GM23338 (cell line): ENCODE measurements at regions not wholly inside any gene's neighbourhood (a gene's known extent, or its start where the extent isn't known, plus 50 kb on each side); places are given as distances from the start of the nearest gene placed in this dataset.

Source experiments
- ATAC-seq: fragments of 200-7000 bp; cut with Tn5 transposase; 3 replicates; pipeline ENCODE4 v1.9.1; 2020
- DNase-seq: peaks from one replicate; pipeline ENCODE4 v3.0.0-alpha.2; 2015; ENCODE audit warnings: low spot score
- H2AFZ ChIP-seq: fragments of 200-600 bp; sonication (generic); 2 replicates; pipeline ENCODE4 v1.8.0; 2016; ENCODE audit warnings: antibody characterized with exemption, mild to moderate bottlenecking, moderate library complexity
- H3F3A ChIP-seq: fragments of 200-600 bp; sonication (generic); replicated peaks from 2 replicates; pipeline ENCODE4 v1.8.0; 2017; ENCODE audit warnings: antibody characterized with exemption, mixed run types, low read depth
- H3K27ac ChIP-seq: fragments of 200-600 bp; sonication (generic); 2 replicates; pipeline ENCODE4 v1.6.1; 2016; ENCODE audit warnings: low read depth
- H3K27me3 ChIP-seq: fragments of 200-600 bp; sonication (generic); 2 replicates; pipeline ENCODE4 v1.8.0; 2016; ENCODE audit warnings: mild to moderate bottlenecking, mixed run types, moderate library complexity; ENCODE audit not compliant: insufficient read depth
- H3K36me3 ChIP-seq: fragments of 200-600 bp; sonication (generic); 2 replicates; pipeline ENCODE4 v1.8.0; 2016; ENCODE audit warnings: mild to moderate bottlenecking; ENCODE audit not compliant: insufficient read depth
- H3K4me1 ChIP-seq: fragments of 200-600 bp; sonication (generic); 2 replicates; pipeline ENCODE4 v1.8.0; 2016; ENCODE audit warnings: mild to moderate bottlenecking, moderate library complexity; ENCODE audit not compliant: insufficient read depth
- H3K4me2 ChIP-seq: fragments of 200-600 bp; sonication (generic); 2 replicates; pipeline ENCODE4 v1.7.1; 2017; ENCODE audit warnings: mixed run types
- H3K4me3 ChIP-seq: fragments of 200-600 bp; sonication (generic); 2 replicates; pipeline ENCODE4 v1.6.1; 2016; ENCODE audit warnings: mixed run types
- H3K79me2 ChIP-seq: fragments of 200-600 bp; sonication (generic); replicated peaks from 2 replicates; pipeline ENCODE4 v1.8.0; 2017; ENCODE audit warnings: mild to moderate bottlenecking; ENCODE audit not compliant: insufficient read depth
- H3K9me2 ChIP-seq: fragments of 200-600 bp; sonication (generic); 2 replicates; pipeline ENCODE4 v1.8.0; 2017; ENCODE audit not compliant: insufficient read depth
- H4K20me1 ChIP-seq: fragments of 200-600 bp; sonication (generic); replicated peaks from 2 replicates; pipeline ENCODE4 v1.8.0; 2017; ENCODE audit warnings: mild to moderate bottlenecking; ENCODE audit not compliant: insufficient read depth
- H3K27ac Mint-ChIP-seq: 2 replicates; pipeline ENCODE4 v1.8.0; 2020; ENCODE audit warnings: inconsistent platforms, mild to moderate bottlenecking, moderate library complexity, mixed read lengths
- H3K27me3 Mint-ChIP-seq: 3 replicates; pipeline ENCODE4 v1.8.0; 2022; ENCODE audit warnings: low read depth, mild to moderate bottlenecking, moderate library complexity, mixed read lengths, inconsistent platforms; ENCODE audit not compliant: insufficient read depth, poor library complexity
- H3K36me3 Mint-ChIP-seq: 3 replicates; pipeline ENCODE4 v1.8.0; 2021; ENCODE audit warnings: low read depth, mild to moderate bottlenecking, inconsistent platforms, moderate library complexity, mixed read lengths
- H3K4me1 Mint-ChIP-seq: 3 replicates; pipeline ENCODE4 v1.8.0; 2020; ENCODE audit warnings: mild to moderate bottlenecking, inconsistent platforms, mixed read lengths
- H3K4me3 Mint-ChIP-seq: 3 replicates; pipeline ENCODE4 v1.8.0; 2021; ENCODE audit warnings: moderate library complexity, mild to moderate bottlenecking, inconsistent platforms, mixed read lengths
- H3K9me3 Mint-ChIP-seq: 3 replicates; pipeline ENCODE4 v1.8.0; 2020; ENCODE audit warnings: moderate library complexity, mild to moderate bottlenecking, inconsistent platforms, mixed read lengths
- CREB1 ChIP-seq: fragments of 250-450 bp; sonication (Bioruptor Pico); IDR thresholded peaks from 2 replicates; pipeline ENCODE4 v1.5.0; 2020; ENCODE audit warnings: low read depth, mild to moderate bottlenecking, moderate library complexity
- EZH2 ChIP-seq: fragments of 200-600 bp; sonication (generic); IDR thresholded peaks from one replicate; pipeline ENCODE4 v1.8.0; 2017; ENCODE audit warnings: antibody characterized with exemption, mild to moderate bottlenecking, low read depth; ENCODE audit not compliant: unreplicated experiment
- EZH2phosphoT487 ChIP-seq: fragments of 200-600 bp; sonication (generic); IDR thresholded peaks from one replicate; pipeline ENCODE4 v1.8.1; 2018; ENCODE audit warnings: antibody characterized with exemption; ENCODE audit not compliant: unreplicated experiment
- JUNB ChIP-seq: IDR thresholded peaks from one replicate; pipeline ENCODE4 v1.6.1; 2016; ENCODE audit warnings: antibody characterized with exemption; ENCODE audit not compliant: unreplicated experiment
- NANOG ChIP-seq: IDR thresholded peaks from 2 replicates; pipeline ENCODE4 v1.6.1; 2016; ENCODE audit warnings: antibody characterized with exemption, borderline replicate concordance
- POLR2AphosphoS5 ChIP-seq: IDR thresholded peaks from 2 replicates; pipeline ENCODE4 v1.6.1; 2016; ENCODE audit warnings: antibody characterized with exemption, low read depth
- STAT1 ChIP-seq: IDR thresholded peaks from one replicate; pipeline ENCODE4 v1.6.1; 2016; ENCODE audit warnings: antibody characterized with exemption; ENCODE audit not compliant: unreplicated experiment
- ZNF114 ChIP-seq: fragments of 250-450 bp; sonication (Bioruptor Pico); IDR thresholded peaks from 2 replicates; pipeline ENCODE4 v1.5.0; 2020; ENCODE audit warnings: mild to moderate bottlenecking, moderate library complexity
- ZNF331 ChIP-seq: fragments of 250-450 bp; sonication (Bioruptor Pico); IDR thresholded peaks from 2 replicates; pipeline ENCODE4 v1.5.0; 2020; ENCODE audit warnings: low read depth, mild to moderate bottlenecking, moderate library complexity
- ZNF462 ChIP-seq: fragments of 250-450 bp; sonication (Bioruptor Pico); IDR thresholded peaks from 2 replicates; pipeline ENCODE4 v1.5.0; 2020; ENCODE audit warnings: mild to moderate bottlenecking, moderate library complexity
- TF ChIP-seq, protein P1 (sequence below), 2 experiments: fragments of 200-600 bp in 1 of 2; sonication (generic) in 1 of 2; conservative IDR thresholded peaks; 2 replicates each; pipeline versions ENCODE4 v1.5.1 to v1.6.1; 2016 to 2017; ENCODE audit warnings: antibody characterized with exemption in 2 of 2, low read depth in 2 of 2, mild to moderate bottlenecking in 2 of 2, moderate library complexity in 1 of 2
- TF ChIP-seq, protein P2 (sequence below): IDR thresholded peaks from one replicate; pipeline ENCODE4 v1.6.1; 2018; ENCODE audit warnings: antibody characterized with exemption; ENCODE audit not compliant: unreplicated experiment
- TF ChIP-seq, protein P3 (sequence below): IDR thresholded peaks from 2 replicates; pipeline ENCODE4 v1.6.1; 2016; ENCODE audit warnings: antibody characterized with exemption

GRCh38 chr5:67316695-67317094, 120.1 kb upstream of the CD180 start:
- Histone ChIP-seq H3K27ac (no peak overlapping the region), H2AFZ (no peak overlapping the region), H3K4me1 (no peaks in the 10 kb centered on the region), H3K4me3 (no peak overlapping the region), H3F3A (no peaks in the 10 kb centered on the region), H3K79me2 (no peaks in the 10 kb centered on the region), H3K9me2 (no peaks in the 10 kb centered on the region), H3K36me3 (no peaks in the 10 kb centered on the region), H3K27me3 (no peaks in the 10 kb centered on the region), H4K20me1 (no peaks in the 10 kb centered on the region), H3K4me2 (no peak overlapping the region)
- Mint-ChIP-seq H3K27me3 (peaks cover 2% of the 10 kb centered on the region), H3K27ac (no peak overlapping the region), H3K4me1 (no peaks in the 10 kb centered on the region), H3K9me3 (peaks cover 11% of the 10 kb centered on the region; the same call in 2 of the 3 replicates), H3K36me3 (no peaks in the 10 kb centered on the region), H3K4me3 (no peak overlapping the region)
- no peak for TF ChIP-seq JUNB
- TF ChIP-seq, protein P1, sequence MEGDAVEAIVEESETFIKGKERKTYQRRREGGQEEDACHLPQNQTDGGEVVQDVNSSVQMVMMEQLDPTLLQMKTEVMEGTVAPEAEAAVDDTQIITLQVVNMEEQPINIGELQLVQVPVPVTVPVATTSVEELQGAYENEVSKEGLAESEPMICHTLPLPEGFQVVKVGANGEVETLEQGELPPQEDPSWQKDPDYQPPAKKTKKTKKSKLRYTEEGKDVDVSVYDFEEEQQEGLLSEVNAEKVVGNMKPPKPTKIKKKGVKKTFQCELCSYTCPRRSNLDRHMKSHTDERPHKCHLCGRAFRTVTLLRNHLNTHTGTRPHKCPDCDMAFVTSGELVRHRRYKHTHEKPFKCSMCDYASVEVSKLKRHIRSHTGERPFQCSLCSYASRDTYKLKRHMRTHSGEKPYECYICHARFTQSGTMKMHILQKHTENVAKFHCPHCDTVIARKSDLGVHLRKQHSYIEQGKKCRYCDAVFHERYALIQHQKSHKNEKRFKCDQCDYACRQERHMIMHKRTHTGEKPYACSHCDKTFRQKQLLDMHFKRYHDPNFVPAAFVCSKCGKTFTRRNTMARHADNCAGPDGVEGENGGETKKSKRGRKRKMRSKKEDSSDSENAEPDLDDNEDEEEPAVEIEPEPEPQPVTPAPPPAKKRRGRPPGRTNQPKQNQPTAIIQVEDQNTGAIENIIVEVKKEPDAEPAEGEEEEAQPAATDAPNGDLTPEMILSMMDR (conservative IDR thresholded peaks at IDR 0.05; ENCODE audit: low read depth in 2 of 2) = no peak
- TF ChIP-seq ZNF462 (CRISPR knock-in tag) = no peak
- TF ChIP-seq STAT1 = no peak
- TF ChIP-seq CREB1 (CRISPR knock-in tag) = no peak
- no peak for TF ChIP-seq ZNF331 (CRISPR knock-in tag)
- TF ChIP-seq, protein P2, sequence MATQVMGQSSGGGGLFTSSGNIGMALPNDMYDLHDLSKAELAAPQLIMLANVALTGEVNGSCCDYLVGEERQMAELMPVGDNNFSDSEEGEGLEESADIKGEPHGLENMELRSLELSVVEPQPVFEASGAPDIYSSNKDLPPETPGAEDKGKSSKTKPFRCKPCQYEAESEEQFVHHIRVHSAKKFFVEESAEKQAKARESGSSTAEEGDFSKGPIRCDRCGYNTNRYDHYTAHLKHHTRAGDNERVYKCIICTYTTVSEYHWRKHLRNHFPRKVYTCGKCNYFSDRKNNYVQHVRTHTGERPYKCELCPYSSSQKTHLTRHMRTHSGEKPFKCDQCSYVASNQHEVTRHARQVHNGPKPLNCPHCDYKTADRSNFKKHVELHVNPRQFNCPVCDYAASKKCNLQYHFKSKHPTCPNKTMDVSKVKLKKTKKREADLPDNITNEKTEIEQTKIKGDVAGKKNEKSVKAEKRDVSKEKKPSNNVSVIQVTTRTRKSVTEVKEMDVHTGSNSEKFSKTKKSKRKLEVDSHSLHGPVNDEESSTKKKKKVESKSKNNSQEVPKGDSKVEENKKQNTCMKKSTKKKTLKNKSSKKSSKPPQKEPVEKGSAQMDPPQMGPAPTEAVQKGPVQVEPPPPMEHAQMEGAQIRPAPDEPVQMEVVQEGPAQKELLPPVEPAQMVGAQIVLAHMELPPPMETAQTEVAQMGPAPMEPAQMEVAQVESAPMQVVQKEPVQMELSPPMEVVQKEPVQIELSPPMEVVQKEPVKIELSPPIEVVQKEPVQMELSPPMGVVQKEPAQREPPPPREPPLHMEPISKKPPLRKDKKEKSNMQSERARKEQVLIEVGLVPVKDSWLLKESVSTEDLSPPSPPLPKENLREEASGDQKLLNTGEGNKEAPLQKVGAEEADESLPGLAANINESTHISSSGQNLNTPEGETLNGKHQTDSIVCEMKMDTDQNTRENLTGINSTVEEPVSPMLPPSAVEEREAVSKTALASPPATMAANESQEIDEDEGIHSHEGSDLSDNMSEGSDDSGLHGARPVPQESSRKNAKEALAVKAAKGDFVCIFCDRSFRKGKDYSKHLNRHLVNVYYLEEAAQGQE = no peak
- no peak for TF ChIP-seq ZNF114 (CRISPR knock-in tag)
- TF ChIP-seq, protein P3, sequence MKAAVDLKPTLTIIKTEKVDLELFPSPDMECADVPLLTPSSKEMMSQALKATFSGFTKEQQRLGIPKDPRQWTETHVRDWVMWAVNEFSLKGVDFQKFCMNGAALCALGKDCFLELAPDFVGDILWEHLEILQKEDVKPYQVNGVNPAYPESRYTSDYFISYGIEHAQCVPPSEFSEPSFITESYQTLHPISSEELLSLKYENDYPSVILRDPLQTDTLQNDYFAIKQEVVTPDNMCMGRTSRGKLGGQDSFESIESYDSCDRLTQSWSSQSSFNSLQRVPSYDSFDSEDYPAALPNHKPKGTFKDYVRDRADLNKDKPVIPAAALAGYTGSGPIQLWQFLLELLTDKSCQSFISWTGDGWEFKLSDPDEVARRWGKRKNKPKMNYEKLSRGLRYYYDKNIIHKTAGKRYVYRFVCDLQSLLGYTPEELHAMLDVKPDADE = no peak
- TF ChIP-seq EZH2 = no peak
- TF ChIP-seq EZH2phosphoT487 = no peak
- no peak for TF ChIP-seq NANOG
- no peak for TF ChIP-seq POLR2AphosphoS5
- DNase-seq (no peak), ATAC-seq (no peak)
